Ishikawa (cell line): ENCODE measurements at regions not wholly inside any gene's neighbourhood (a gene's known extent, or its start where the extent isn't known, plus 50 kb on each side); places are given as distances from the start of the nearest gene placed in this dataset.
A peak's percentile ranks its signal among the peaks of the same experiment; 100 is the strongest.

Source experiments
- CEBPB ChIP-seq: IDR thresholded peaks from 2 replicates; pipeline ENCODE4 v1.6.1; 2012
- CREB1 ChIP-seq: IDR thresholded peaks from 2 replicates; pipeline ENCODE4 v1.6.1; 2012; ENCODE audit warnings: low read depth
- EGR1 ChIP-seq: IDR thresholded peaks from 2 replicates; pipeline ENCODE4 v1.6.1; 2012
- EP300 ChIP-seq: IDR thresholded peaks from 2 replicates; pipeline ENCODE4 v1.6.1; 2012; ENCODE audit warnings: borderline replicate concordance
- FOXM1 ChIP-seq: IDR thresholded peaks from 2 replicates; pipeline ENCODE4 v1.6.1; 2012; ENCODE audit warnings: low read depth, borderline replicate concordance
- NFIC ChIP-seq: IDR thresholded peaks from 2 replicates; pipeline ENCODE4 v1.6.1; 2012
- RAD21 ChIP-seq: IDR thresholded peaks from 2 replicates; pipeline ENCODE4 v1.6.1; 2012; ENCODE audit warnings: low read depth
- TAF1 ChIP-seq: IDR thresholded peaks from 2 replicates; pipeline ENCODE4 v1.6.1; 2012; ENCODE audit warnings: low read depth, mild to moderate bottlenecking
- TCF12 ChIP-seq: IDR thresholded peaks from 2 replicates; pipeline ENCODE4 v1.6.1; 2012; ENCODE audit warnings: low read depth
- TEAD4 ChIP-seq: IDR thresholded peaks from 2 replicates; pipeline ENCODE4 v1.6.1; 2012
- USF1 ChIP-seq: IDR thresholded peaks from 2 replicates; pipeline ENCODE4 v1.6.1; 2012
- YY1 ChIP-seq: IDR thresholded peaks from 2 replicates; pipeline ENCODE4 v1.6.1; 2012; ENCODE audit warnings: low read depth
- ZBTB7A ChIP-seq: IDR thresholded peaks from 2 replicates; pipeline ENCODE4 v1.6.1; 2012; ENCODE audit warnings: low read depth
- TF ChIP-seq, protein P1 (sequence below): IDR thresholded peaks from 2 replicates; pipeline ENCODE4 v1.6.1; 2012
- TF ChIP-seq, protein P2 (sequence below): IDR thresholded peaks from 2 replicates; pipeline ENCODE4 v1.6.1; 2012; ENCODE audit warnings: low read depth, mild to moderate bottlenecking

DNA sequence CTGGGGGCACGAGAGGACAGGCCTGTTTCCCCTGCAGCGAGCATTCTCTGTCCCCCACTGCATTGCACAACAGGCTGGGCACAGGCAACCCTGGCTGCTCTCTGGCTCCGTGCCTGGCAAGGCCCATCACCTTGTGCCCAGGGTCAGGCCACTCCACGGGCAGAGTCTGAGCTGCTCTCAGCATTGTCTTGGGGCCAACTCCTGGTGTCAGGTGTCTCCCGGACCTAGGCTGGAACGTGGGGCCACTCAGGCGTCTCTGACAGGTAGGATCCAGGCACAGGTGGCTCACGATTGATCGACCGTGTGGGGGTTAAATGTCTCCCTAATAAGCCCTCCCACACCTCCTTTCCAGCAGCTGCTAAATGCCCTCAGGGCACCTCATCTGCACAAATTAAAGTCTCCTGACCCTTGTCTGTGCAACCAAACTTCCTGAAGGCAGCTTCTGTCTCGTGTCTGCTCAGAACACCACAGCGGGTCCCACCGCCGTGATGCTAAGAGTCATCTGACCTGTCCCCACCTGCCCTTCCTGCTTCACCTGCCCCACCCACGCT lies 66.6 kb upstream of the GPC1 start:
- TF ChIP-seq, protein P1, sequence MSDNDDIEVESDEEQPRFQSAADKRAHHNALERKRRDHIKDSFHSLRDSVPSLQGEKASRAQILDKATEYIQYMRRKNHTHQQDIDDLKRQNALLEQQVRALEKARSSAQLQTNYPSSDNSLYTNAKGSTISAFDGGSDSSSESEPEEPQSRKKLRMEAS, result peak; percentile 51; the same call in 1 of the 2 replicates
- TF ChIP-seq TEAD4 (peak; percentile 68), CEBPB (peak; percentile 96), USF1 (no peak; the same call in 1 of the 2 replicates), EP300 (peak; percentile 69; the same call in 1 of the 2 replicates), YY1 (no peak), TCF12 (peak; percentile 92), ZBTB7A (no peak), EGR1 (no peak), NFIC (peak; percentile 93), CREB1 (no peak), TAF1 (no peak), FOXM1 (no peak), RAD21 (peak; percentile 8; the same call in 1 of the 2 replicates)
- TF ChIP-seq, protein P2, sequence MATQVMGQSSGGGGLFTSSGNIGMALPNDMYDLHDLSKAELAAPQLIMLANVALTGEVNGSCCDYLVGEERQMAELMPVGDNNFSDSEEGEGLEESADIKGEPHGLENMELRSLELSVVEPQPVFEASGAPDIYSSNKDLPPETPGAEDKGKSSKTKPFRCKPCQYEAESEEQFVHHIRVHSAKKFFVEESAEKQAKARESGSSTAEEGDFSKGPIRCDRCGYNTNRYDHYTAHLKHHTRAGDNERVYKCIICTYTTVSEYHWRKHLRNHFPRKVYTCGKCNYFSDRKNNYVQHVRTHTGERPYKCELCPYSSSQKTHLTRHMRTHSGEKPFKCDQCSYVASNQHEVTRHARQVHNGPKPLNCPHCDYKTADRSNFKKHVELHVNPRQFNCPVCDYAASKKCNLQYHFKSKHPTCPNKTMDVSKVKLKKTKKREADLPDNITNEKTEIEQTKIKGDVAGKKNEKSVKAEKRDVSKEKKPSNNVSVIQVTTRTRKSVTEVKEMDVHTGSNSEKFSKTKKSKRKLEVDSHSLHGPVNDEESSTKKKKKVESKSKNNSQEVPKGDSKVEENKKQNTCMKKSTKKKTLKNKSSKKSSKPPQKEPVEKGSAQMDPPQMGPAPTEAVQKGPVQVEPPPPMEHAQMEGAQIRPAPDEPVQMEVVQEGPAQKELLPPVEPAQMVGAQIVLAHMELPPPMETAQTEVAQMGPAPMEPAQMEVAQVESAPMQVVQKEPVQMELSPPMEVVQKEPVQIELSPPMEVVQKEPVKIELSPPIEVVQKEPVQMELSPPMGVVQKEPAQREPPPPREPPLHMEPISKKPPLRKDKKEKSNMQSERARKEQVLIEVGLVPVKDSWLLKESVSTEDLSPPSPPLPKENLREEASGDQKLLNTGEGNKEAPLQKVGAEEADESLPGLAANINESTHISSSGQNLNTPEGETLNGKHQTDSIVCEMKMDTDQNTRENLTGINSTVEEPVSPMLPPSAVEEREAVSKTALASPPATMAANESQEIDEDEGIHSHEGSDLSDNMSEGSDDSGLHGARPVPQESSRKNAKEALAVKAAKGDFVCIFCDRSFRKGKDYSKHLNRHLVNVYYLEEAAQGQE, result no peak

GRCh38 chr2:240369335-240369734 lies 66.1 kb upstream of the GPC1 start:
- no peak for TF ChIP-seq EP300
- TF ChIP-seq, protein P1, result no peak
- TF ChIP-seq NFIC, result no peak
- no peak for TF ChIP-seq RAD21
- TF ChIP-seq EGR1, result no peak
- TF ChIP-seq USF1, result no peak

DNA sequence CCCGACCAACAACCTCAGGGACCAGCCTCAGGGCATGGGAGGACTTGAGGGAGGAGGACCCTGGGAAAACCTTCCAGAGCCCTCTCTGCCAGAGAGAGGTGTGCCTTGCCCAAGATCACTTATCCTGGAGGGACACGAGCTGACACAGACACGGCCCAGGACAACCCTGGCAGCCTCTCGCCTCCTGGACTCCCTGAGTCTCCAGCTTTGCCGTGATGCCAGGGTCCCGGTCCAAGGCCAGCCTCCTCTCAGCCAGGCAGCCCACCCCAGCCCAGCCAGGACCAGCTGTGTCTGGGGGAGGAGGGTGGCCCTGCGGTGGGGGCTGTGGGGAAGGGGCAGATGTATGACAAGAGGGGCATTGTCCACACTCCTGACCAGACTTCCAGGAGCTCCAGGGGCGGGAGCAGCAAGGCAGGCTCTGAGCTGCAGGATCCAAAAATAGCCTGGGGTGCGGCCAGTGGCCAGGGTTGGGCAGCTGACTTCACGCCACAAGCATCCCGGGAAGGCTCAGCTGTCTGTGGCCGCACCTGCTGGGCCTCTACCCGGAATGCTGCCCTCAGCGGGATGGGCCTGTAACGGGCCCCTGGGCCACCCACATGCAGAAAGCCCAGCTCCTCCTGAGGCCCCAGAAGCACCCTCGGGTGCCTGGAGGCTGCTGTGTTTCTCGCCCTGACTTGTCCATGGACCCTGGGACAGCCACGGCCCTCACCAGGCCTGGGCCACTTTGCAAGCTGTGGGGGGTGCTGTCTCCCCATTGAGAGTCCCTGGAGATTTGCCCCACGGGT lies 65.5 kb upstream of the GPC1 start:
- TF ChIP-seq USF1, result peak; percentile 51
- TF ChIP-seq YY1, result no peak
- TF ChIP-seq ZBTB7A, result peak; percentile 85
- peak; percentile 2; the same call in 1 of the 2 replicates for TF ChIP-seq RAD21
- no peak; the same call in 1 of the 2 replicates for TF ChIP-seq FOXM1
- TF ChIP-seq, protein P1, result peak; percentile 68
- peak; percentile 75 for TF ChIP-seq NFIC
- peak; percentile 13; the same call in 1 of the 2 replicates for TF ChIP-seq CEBPB
- peak; percentile 95 for TF ChIP-seq TCF12
- TF ChIP-seq EGR1, result peak; percentile 41; the same call in 1 of the 2 replicates
- peak; percentile 97 for TF ChIP-seq TEAD4
- TF ChIP-seq, protein P2, result no peak
- TF ChIP-seq EP300, result peak; percentile 87

- no peak for TF ChIP-seq TCF12
- no peak for TF ChIP-seq CREB1
- TF ChIP-seq NFIC, result no peak
- TF ChIP-seq ZBTB7A, result no peak
- no peak for TF ChIP-seq FOXM1
- TF ChIP-seq, protein P2, result no peak
- no peak for TF ChIP-seq CEBPB
- TF ChIP-seq, protein P1, result no peak
- TF ChIP-seq USF1, result no peak
- no peak for TF ChIP-seq TEAD4
- TF ChIP-seq TAF1, result no peak
- TF ChIP-seq YY1, result no peak
- no peak for TF ChIP-seq EP300
- no peak for TF ChIP-seq EGR1
- TF ChIP-seq RAD21, result no peak
Measured at GRCh38 chr2:240371129-240372000, 64.1 kb upstream of the GPC1 start.
